Upper lobe of left lung (tissue), 6 donors: ENCODE measurements at regions not wholly inside any gene's neighbourhood (a gene's known extent, or its start where the extent isn't known, plus 50 kb on each side); places are given as distances from the start of the nearest gene placed in this dataset.

Source experiments
- ATAC-seq, 2 donors: fragments of 200-7000 bp; cut with Tn5 transposase; one replicate each; pipeline ENCODE4 v1.9.1; 2022; ENCODE audit warnings: mild to moderate bottlenecking in 2 of 2, moderate library complexity in 2 of 2; ENCODE audit not compliant: low FRiP score in 2 of 2
- DNase-seq, 2 donors: peaks; one replicate each; pipeline ENCODE4 v3.0.0-alpha.2; 2019 to 2020
- H3K27ac ChIP-seq, 4 donors: fragments of 200-600 bp; sonication (generic); one replicate each; pipeline ENCODE4 v1.5.1; 2016 to 2019
- H3K27me3 ChIP-seq, 4 donors: fragments of 200-600 bp; sonication (generic); one replicate each; pipeline ENCODE4 v1.5.1; 2017 to 2019
- H3K36me3 ChIP-seq, 4 donors: fragments of 200-600 bp; sonication (generic); one replicate each; pipeline ENCODE4 v1.5.1; 2016 to 2019
- H3K4me1 ChIP-seq, 4 donors: fragments of 200-600 bp; sonication (generic); one replicate each; pipeline ENCODE4 v1.5.1; 2018 to 2019
- H3K4me3 ChIP-seq, 4 donors: fragments of 200-600 bp; sonication (generic); one replicate each; pipeline ENCODE4 v1.5.1; 2017 to 2019; ENCODE audit warnings: mild to moderate bottlenecking in 2 of 4, moderate library complexity in 1 of 4
- H3K9me3 ChIP-seq, 4 donors: fragments of 200-600 bp; sonication (generic); one replicate each; pipeline ENCODE4 v1.5.1; 2018 to 2019
- EP300 ChIP-seq, 4 donors: sonication (generic); formaldehyde crosslinking; IDR thresholded peaks; one replicate each; pipeline ENCODE4 v1.5.1; 2017; ENCODE audit warnings: antibody characterized with exemption in 4 of 4, control low read depth in 2 of 4
- POLR2A ChIP-seq, 4 donors: fragments of 450-650 bp; IDR thresholded peaks; one replicate each; pipeline ENCODE4 v1.5.1; 2016 to 2017; ENCODE audit warnings: antibody characterized with exemption in 4 of 4, mild to moderate bottlenecking in 2 of 4
- POLR2AphosphoS5 ChIP-seq, 2 donors: sonication (generic); formaldehyde crosslinking; IDR thresholded peaks; one replicate each; pipeline ENCODE4 v1.5.1; 2017; ENCODE audit warnings: antibody characterized with exemption in 2 of 2
- WGBS, 2 donors: methylation state at CpG; one replicate each; pipeline ENCODE4 v1.1.5; 2017 to 2018; 5-methylcytosine and 5-hydroxymethylcytosine counted together
- TF ChIP-seq, protein P1 (sequence below), 6 experiments: fragments of 450-650 bp in 4 of 6; fragments of 200-600 bp in 2 of 6; sonication (generic) in 2 of 6; IDR thresholded peaks; one replicate each; pipeline ENCODE4 v1.5.1; 2016 to 2019; ENCODE audit warnings: antibody characterized with exemption in 6 of 6
- donor health status: DM: no; HTN: no; CAD: no; lungs with moderate emphysema.
- donor health status: DM: no; HTN: yes; CAD: no; lungs with severe emphysema.

GRCh38 chr14:53767566-53767965 lies 189.1 kb downstream of the BMP4 start:
- TF ChIP-seq POLR2AphosphoS5 (IDR thresholded peaks at IDR 0.05) (no peak), POLR2A (IDR thresholded peaks at IDR 0.05) (no peak), EP300 (IDR thresholded peaks at IDR 0.05) (no peak)
- TF ChIP-seq, protein P1, sequence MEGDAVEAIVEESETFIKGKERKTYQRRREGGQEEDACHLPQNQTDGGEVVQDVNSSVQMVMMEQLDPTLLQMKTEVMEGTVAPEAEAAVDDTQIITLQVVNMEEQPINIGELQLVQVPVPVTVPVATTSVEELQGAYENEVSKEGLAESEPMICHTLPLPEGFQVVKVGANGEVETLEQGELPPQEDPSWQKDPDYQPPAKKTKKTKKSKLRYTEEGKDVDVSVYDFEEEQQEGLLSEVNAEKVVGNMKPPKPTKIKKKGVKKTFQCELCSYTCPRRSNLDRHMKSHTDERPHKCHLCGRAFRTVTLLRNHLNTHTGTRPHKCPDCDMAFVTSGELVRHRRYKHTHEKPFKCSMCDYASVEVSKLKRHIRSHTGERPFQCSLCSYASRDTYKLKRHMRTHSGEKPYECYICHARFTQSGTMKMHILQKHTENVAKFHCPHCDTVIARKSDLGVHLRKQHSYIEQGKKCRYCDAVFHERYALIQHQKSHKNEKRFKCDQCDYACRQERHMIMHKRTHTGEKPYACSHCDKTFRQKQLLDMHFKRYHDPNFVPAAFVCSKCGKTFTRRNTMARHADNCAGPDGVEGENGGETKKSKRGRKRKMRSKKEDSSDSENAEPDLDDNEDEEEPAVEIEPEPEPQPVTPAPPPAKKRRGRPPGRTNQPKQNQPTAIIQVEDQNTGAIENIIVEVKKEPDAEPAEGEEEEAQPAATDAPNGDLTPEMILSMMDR (IDR thresholded peaks at IDR 0.05), result no peak
- H3K4me3 ChIP-seq, result no peak overlapping the region
- no peaks in the 10 kb centered on the region for H3K27me3 ChIP-seq
- no peaks in the 10 kb centered on the region for H3K36me3 ChIP-seq
- DNase-seq (no peak), ATAC-seq (no peak)
- no peaks in the 10 kb centered on the region for H3K4me1 ChIP-seq
- H3K27ac ChIP-seq, result no peak overlapping the region
- 59 to 64% methylated on average over 2 of the region's 2 CpGs for WGBS, 2 donors
- H3K9me3 ChIP-seq, result no peaks in the 10 kb centered on the region

DNA sequence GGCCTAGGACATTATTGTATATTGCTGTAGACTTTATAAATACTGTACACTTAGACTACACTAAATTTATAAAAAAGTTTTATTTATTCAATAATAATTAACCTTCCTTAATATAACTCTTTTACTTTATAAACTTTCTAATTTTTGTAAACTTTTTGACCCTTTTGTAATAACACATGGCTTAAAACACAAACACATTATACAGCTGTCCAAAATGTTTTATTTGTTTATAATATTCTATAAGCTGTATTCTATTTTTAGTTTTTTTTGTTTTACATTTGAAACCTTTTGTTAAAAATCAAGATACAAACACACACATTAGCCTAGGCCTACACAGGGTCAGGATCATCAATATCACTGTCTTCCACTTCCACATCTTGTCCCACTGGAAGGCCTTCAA lies 190.0 kb downstream of the BMP4 start:
- no peak overlapping the region for H3K27ac ChIP-seq

DNA sequence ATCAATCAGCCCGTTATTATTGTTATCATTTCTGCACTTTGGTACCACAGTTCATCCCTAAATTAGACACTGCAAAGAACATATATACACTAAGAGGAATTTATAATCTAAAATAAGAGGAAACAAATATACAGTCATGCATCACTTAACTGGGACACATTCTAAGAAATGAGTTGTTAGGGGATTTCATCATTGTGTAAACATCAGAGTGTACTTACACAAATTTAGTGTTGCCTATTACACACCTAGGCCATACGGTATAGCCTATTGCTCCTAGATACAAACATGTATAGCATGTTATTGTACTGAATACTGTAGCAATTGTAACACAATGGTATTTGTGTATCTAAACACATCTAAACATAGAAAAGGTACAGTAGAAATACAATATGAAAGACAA lies 190.5 kb downstream of the BMP4 start:
- H3K9me3 ChIP-seq, result no peaks in the 10 kb centered on the region

More for the DNA sequence above, 190.0 kb downstream of the BMP4 start:
- no peak for DNase-seq
- Histone ChIP-seq H3K27me3 (no peaks in the 10 kb centered on the region), H3K4me1 (no peaks in the 10 kb centered on the region), H3K9me3 (no peaks in the 10 kb centered on the region), H3K4me3 (no peak overlapping the region), H3K36me3 (no peaks in the 10 kb centered on the region)
- ATAC-seq, result no peak
- TF ChIP-seq POLR2AphosphoS5 (IDR thresholded peaks at IDR 0.05) (no peak), EP300 (IDR thresholded peaks at IDR 0.05) (no peak), POLR2A (IDR thresholded peaks at IDR 0.05) (no peak)
- TF ChIP-seq, protein P1 (IDR thresholded peaks at IDR 0.05), result no peak

GRCh38 chr14:53764846-53765245 lies 191.8 kb downstream of the BMP4 start:
- no peak for ATAC-seq

More for the DNA sequence above, 190.5 kb downstream of the BMP4 start:
- H3K27me3 ChIP-seq, result no peaks in the 10 kb centered on the region
- TF ChIP-seq, protein P1 (IDR thresholded peaks at IDR 0.05), result no peak
- TF ChIP-seq EP300 (IDR thresholded peaks at IDR 0.05), result no peak
- TF ChIP-seq POLR2AphosphoS5 (IDR thresholded peaks at IDR 0.05), result no peak
- no peak for TF ChIP-seq POLR2A (IDR thresholded peaks at IDR 0.05)
- DNase-seq (no peak), ATAC-seq (no peak)
- no peak overlapping the region for H3K27ac ChIP-seq
- no peak overlapping the region for H3K4me3 ChIP-seq
- no peaks in the 10 kb centered on the region for H3K4me1 ChIP-seq
- no peaks in the 10 kb centered on the region for H3K36me3 ChIP-seq
- WGBS, 2 donors, result 91 to 93% methylated on average over 2 of the region's 2 CpGs

DNA sequence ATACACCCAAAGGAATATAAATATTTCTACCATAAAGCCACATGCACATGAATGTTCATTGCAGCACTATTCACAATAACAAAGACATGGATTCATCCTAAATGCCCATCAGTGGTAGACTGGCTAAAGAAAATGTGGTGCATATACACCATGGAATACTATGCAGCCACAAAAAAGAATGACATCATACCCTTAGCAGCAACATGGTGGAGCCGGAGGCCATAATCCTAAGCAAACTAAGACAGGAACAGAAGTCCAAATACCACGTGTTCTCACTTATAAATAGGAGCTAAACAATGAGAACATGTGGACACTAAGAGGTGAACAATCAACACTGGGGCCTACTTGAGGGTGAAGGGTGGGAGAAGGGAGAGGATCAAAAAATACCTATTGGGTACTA lies 198.5 kb downstream of the BMP4 start:
- Histone ChIP-seq H3K27ac (no peak overlapping the region), H3K9me3 (no peaks in the 10 kb centered on the region), H3K27me3 (no peaks in the 10 kb centered on the region), H3K4me1 (no peaks in the 10 kb centered on the region), H3K36me3 (no peaks in the 10 kb centered on the region), H3K4me3 (no peak overlapping the region)
- TF ChIP-seq POLR2AphosphoS5 (IDR thresholded peaks at IDR 0.05) (no peak), POLR2A (IDR thresholded peaks at IDR 0.05) (no peak), EP300 (IDR thresholded peaks at IDR 0.05) (no peak)
- TF ChIP-seq, protein P1 (IDR thresholded peaks at IDR 0.05), result no peak
- DNase-seq, result no peak
- no peak for ATAC-seq
- 84 to 86% methylated on average over 2 of the region's 2 CpGs for WGBS, 2 donors

More at GRCh38 chr14:53764846-53765245, 191.8 kb downstream of the BMP4 start:
- TF ChIP-seq, protein P1 (IDR thresholded peaks at IDR 0.05), result no peak
- TF ChIP-seq POLR2A (IDR thresholded peaks at IDR 0.05), result no peak
- Histone ChIP-seq H3K27ac (no peak overlapping the region), H3K4me1 (no peaks in the 10 kb centered on the region), H3K9me3 (no peaks in the 10 kb centered on the region), H3K27me3 (no peaks in the 10 kb centered on the region), H3K36me3 (no peaks in the 10 kb centered on the region), H3K4me3 (no peak overlapping the region)
- DNase-seq, result no peak
- WGBS, 2 donors, result 90 to 100% methylated on average over 1 of the region's 1 CpG
